Calu3 (cell line): ENCODE measurements at regions not wholly inside any gene's neighbourhood (a gene's known extent, or its start where the extent isn't known, plus 50 kb on each side); places are given as distances from the start of the nearest gene placed in this dataset.

Source experiments
- BruUV-seq: library from RNA; stranded (reverse); fragments of 400-500 nt; replicated peaks from 2 replicates; lab custom pipeline; 2021; lab: Mats Ljungman, UMichigan
- CTCF ChIA-PET: fragments of 300-600 bp; sonication (Branson Sonifier 250); formaldehyde crosslinking; loops from one replicate; lab custom pipeline; 2022; ENCODE audit warnings: antibody characterized with exemption; lab: Charles Lee
- DNase-seq: peaks from one replicate; pipeline ENCODE4 v3.0.0; 2022
- H3K27ac Mint-ChIP-seq: one replicate; pipeline ENCODE4 v1.8.0; 2022; ENCODE audit warnings: mixed read lengths; ENCODE audit not compliant: unreplicated experiment
- H3K27me3 Mint-ChIP-seq: one replicate; pipeline ENCODE4 v1.8.0; 2022; ENCODE audit warnings: mixed read lengths; ENCODE audit not compliant: unreplicated experiment
- H3K36me3 Mint-ChIP-seq: one replicate; pipeline ENCODE4 v1.8.0; 2022; ENCODE audit warnings: mild to moderate bottlenecking, moderate library complexity, mixed read lengths; ENCODE audit not compliant: insufficient read depth, unreplicated experiment
- H3K4me1 Mint-ChIP-seq: one replicate; pipeline ENCODE4 v1.8.0; 2022; ENCODE audit warnings: mild to moderate bottlenecking, low read depth, mixed read lengths; ENCODE audit not compliant: unreplicated experiment
- H3K4me3 Mint-ChIP-seq: one replicate; pipeline ENCODE4 v1.8.0; 2022; ENCODE audit warnings: mild to moderate bottlenecking, low read depth, moderate library complexity, mixed read lengths; ENCODE audit not compliant: unreplicated experiment
- H3K9me3 Mint-ChIP-seq: one replicate; pipeline ENCODE4 v1.8.0; 2022; ENCODE audit warnings: low read depth, mixed read lengths; ENCODE audit not compliant: unreplicated experiment
- intact Hi-C: fragments of 100-400 bp; cut with micrococcal nuclease; formaldehyde crosslinking; loops from one replicate; pipeline ENCODE4 v1.10.0; 2022; ENCODE audit not compliant: unreplicated experiment
- TF ChIP-seq, protein P1 (sequence below): fragments of 200-600 bp; IDR thresholded peaks from one replicate; pipeline ENCODE4 v1.8.0; 2022; ENCODE audit warnings: antibody characterized with exemption; ENCODE audit not compliant: unreplicated experiment

DNA sequence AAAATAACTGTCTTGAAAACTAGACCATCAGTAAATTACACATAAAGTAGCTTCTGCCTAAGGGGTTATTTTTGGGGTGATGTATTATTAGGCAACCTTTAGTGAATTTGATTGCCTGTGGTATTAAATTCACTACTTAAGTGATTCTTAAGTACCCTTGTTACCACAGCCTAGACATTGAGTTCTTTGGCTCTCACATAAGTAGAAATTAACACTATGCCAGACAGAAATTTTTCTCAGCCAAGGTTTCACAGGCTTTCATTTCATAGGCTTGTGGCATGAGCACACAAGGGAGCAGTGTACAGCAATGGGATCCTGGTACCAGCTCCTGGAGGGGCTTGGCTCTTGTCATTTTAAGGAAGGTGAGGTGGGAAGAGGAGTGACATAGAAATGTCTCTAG lies 218.5 kb downstream of the AASDHPPT start:
- H3K4me3 Mint-ChIP-seq, result no peak overlapping the region
- CTCF ChIA-PET, result no interaction called here
- H3K9me3 Mint-ChIP-seq, result no peaks in the 10 kb centered on the region
- DNase-seq, result no peak
- TF ChIP-seq, protein P1, sequence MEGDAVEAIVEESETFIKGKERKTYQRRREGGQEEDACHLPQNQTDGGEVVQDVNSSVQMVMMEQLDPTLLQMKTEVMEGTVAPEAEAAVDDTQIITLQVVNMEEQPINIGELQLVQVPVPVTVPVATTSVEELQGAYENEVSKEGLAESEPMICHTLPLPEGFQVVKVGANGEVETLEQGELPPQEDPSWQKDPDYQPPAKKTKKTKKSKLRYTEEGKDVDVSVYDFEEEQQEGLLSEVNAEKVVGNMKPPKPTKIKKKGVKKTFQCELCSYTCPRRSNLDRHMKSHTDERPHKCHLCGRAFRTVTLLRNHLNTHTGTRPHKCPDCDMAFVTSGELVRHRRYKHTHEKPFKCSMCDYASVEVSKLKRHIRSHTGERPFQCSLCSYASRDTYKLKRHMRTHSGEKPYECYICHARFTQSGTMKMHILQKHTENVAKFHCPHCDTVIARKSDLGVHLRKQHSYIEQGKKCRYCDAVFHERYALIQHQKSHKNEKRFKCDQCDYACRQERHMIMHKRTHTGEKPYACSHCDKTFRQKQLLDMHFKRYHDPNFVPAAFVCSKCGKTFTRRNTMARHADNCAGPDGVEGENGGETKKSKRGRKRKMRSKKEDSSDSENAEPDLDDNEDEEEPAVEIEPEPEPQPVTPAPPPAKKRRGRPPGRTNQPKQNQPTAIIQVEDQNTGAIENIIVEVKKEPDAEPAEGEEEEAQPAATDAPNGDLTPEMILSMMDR, result no peak
- no peaks in the 10 kb centered on the region for H3K4me1 Mint-ChIP-seq
- no TSS peak for BruUV-seq
- H3K36me3 Mint-ChIP-seq, result no peaks in the 10 kb centered on the region
- intact Hi-C loops, result no loop called here
- H3K27me3 Mint-ChIP-seq, result no peaks in the 10 kb centered on the region
- H3K27ac Mint-ChIP-seq, result no peak overlapping the region

DNA sequence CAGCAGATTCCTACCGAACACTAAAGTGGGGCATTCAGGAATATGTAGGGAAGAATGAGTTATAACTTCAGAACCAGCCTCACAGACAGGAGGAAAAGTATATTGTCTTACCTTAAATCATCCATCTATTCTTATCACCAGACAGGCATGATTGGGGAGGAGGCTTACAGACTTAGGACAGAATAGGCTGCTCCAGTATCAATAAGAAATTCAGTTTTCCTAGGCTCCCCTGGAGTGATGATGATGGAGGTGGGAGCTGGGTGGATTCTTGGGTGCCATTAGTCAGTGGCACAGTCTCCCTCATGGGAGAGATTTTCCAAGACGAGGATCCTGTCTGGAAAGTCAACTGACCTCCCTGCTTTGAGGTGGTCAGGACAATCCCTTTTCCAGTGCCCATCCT lies 225.0 kb downstream of the AASDHPPT start:
- no peak for DNase-seq
- CTCF ChIA-PET, result no interaction called here
- intact Hi-C loops, result no loop called here
- no peaks in the 10 kb centered on the region for H3K36me3 Mint-ChIP-seq
- no peaks in the 10 kb centered on the region for H3K27me3 Mint-ChIP-seq
- H3K9me3 Mint-ChIP-seq, result peaks cover 10% of the 10 kb centered on the region
- H3K4me3 Mint-ChIP-seq, result no peak overlapping the region
- H3K4me1 Mint-ChIP-seq, result no peaks in the 10 kb centered on the region
- TF ChIP-seq, protein P1, result no peak
- H3K27ac Mint-ChIP-seq, result no peak overlapping the region
- BruUV-seq, result no TSS peak

DNA sequence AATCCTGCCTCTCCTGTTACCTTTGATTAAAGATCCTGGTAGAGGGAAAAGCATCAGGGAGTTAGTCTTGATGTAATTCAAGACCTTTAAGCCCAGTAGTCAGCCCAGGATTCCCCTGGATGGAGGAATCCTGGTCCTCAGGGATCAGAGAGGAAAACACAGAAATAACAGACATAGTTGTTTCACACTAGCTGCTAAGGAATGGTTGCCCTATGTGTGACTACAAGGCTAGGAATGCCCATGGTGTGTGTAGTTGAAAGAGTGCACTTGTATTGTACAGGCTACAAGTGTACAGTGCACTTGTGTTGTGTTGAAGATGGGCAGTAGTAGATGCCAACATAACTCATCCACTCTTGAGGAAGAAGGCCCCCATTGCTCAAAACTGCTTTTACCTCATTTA lies 226.8 kb downstream of the AASDHPPT start:
- Mint-ChIP-seq H3K4me1 (no peaks in the 10 kb centered on the region), H3K27ac (no peak overlapping the region), H3K9me3 (peaks cover 10% of the 10 kb centered on the region), H3K36me3 (no peaks in the 10 kb centered on the region), H3K27me3 (no peaks in the 10 kb centered on the region), H3K4me3 (no peak overlapping the region)
- intact Hi-C loops, result no loop called here
- CTCF ChIA-PET, result no interaction called here
- TF ChIP-seq, protein P1, result no peak
- no TSS peak for BruUV-seq
- DNase-seq, result no peak

DNA sequence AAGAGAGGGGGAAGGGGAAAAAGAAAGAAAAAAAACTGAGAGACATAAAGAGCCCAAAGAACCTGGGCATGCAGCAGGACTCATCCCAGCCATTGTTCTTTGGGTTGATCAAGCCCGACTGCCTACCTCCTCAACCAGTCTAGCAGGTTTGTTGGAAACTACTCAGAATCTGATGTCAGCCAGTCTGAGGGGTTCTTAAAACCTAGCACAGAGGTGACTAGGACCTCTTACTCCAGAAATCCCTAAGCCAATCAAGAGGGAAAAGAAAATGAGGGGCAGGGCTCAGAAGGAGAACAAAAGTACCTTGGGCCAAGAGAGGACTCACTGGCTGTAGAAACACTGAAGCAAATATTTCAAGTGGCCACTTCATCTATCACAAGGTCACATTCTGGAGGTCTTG lies 228.0 kb downstream of the AASDHPPT start:
- H3K4me3 Mint-ChIP-seq, result no peak overlapping the region
- no peaks in the 10 kb centered on the region for H3K36me3 Mint-ChIP-seq
- no peaks in the 10 kb centered on the region for H3K27me3 Mint-ChIP-seq
- no peaks in the 10 kb centered on the region for H3K4me1 Mint-ChIP-seq
- TF ChIP-seq, protein P1, result no peak
- no TSS peak for BruUV-seq
- peaks cover 12% of the 10 kb centered on the region for H3K9me3 Mint-ChIP-seq
- DNase-seq, result no peak
- CTCF ChIA-PET, result no interaction called here
- intact Hi-C loops, result no loop called here
- no peak overlapping the region for H3K27ac Mint-ChIP-seq
